HCT116 (cell line): ENCODE measurements at regions not wholly inside any gene's neighbourhood (a gene's known extent, or its start where the extent isn't known, plus 50 kb on each side); places are given as distances from the start of the nearest gene placed in this dataset.

ENCODE experiments used
- ATAC-seq: fragments of 200-7000 bp; cut with Tn5 transposase; 2 replicates; pipeline ENCODE4 v1.9.1; 2020; ENCODE audit warnings: mild to moderate bottlenecking, moderate library complexity
- BruUV-seq: library from RNA; stranded (reverse); fragments of 400-500 nt; replicated peaks from 2 replicates; lab custom pipeline; 2021; lab: Mats Ljungman, UMichigan
- CTCF ChIA-PET: fragments of 300-600 bp; sonication (Branson Sonifier 250); formaldehyde crosslinking; loops from one replicate; lab custom pipeline; 2021; ENCODE audit warnings: antibody characterized with exemption; lab: Charles Lee
- POLR2A ChIA-PET: fragments of 300-600, 350-600 bp; sonication (Branson Sonifier 250); formaldehyde crosslinking; loops from one replicate; lab custom pipeline; 2021; ENCODE audit warnings: antibody characterized with exemption; lab: Charles Lee
- RAD21 ChIA-PET, 2 experiments: fragments of 300-600 bp; sonication (Branson Sonifier 250); formaldehyde crosslinking; loops; one replicate each; lab custom pipeline; 2023; ENCODE audit warnings: low total read pairs in 2 of 2; ENCODE audit not compliant: uncharacterized antibody in 2 of 2, unreplicated experiment in 2 of 2, low non-redundant PET in 1 of 2; lab: Charles Lee
- DNase-seq: peaks from one replicate; pipeline ENCODE4 v3.0.0-alpha.2; 2010; ENCODE audit warnings: low read depth, low spot score
- H2AFZ ChIP-seq: fragments of 200-600 bp; shearing (Covaris generic), sonication (generic); 2 replicates; pipeline ENCODE4 v1.6.1; 2017; ENCODE audit warnings: low read depth, mixed run types, mixed read lengths, antibody characterized with exemption, low read length; ENCODE audit not compliant: poor library complexity, severe bottlenecking
- H3K27ac ChIP-seq: 2 replicates; pipeline ENCODE4 v1.5.1; 2012; ENCODE audit warnings: low read depth, low read length
- H3K27me3 ChIP-seq: fragments of 200-600 bp; sonication (generic); 2 replicates; pipeline ENCODE4 v1.6.1; 2016; ENCODE audit warnings: mixed run types, low read length, mixed read lengths; ENCODE audit not compliant: insufficient read depth
- H3K36me3 ChIP-seq, 2 experiments: fragments of 200-500 bp in 1 of 2; fragments of 200-600 bp in 1 of 2; sonication (Bioruptor generic) in 1 of 2; sonication (generic) in 1 of 2; 2 replicates each; pipeline versions ENCODE4 v1.5.1 to v1.6.1; 2014 to 2016; ENCODE audit warnings: low read length in 2 of 2, inconsistent platforms in 1 of 2, mixed read lengths in 1 of 2, mixed run types in 1 of 2; ENCODE audit not compliant: insufficient read depth in 2 of 2, control insufficient read depth in 1 of 2
- H3K4me1 ChIP-seq, 2 experiments: fragments of 200-600 bp in 1 of 2; sonication (generic) in 1 of 2; 2 replicates each; pipeline versions ENCODE4 v1.5.1 to v1.6.1; 2012 to 2017; ENCODE audit warnings: low read length in 2 of 2, inconsistent platforms in 1 of 2, mild to moderate bottlenecking in 1 of 2, mixed read lengths in 1 of 2, mixed run types in 1 of 2, moderate library complexity in 1 of 2; ENCODE audit not compliant: insufficient read depth in 2 of 2, control insufficient read depth in 1 of 2
- H3K4me2 ChIP-seq: fragments of 200-600 bp; sonication (generic); 2 replicates; pipeline ENCODE4 v1.6.1; 2017; ENCODE audit warnings: mixed run types, low read length, mixed read lengths
- H3K4me3 ChIP-seq, 2 experiments: fragments of 200-600 bp in 1 of 2; sonication (generic) in 1 of 2; replicated peaks in 1 of 2; 2 replicates each; pipeline ENCODE4 v1.5.1; 2011 to 2016; ENCODE audit warnings: low read length in 2 of 2, control low read depth in 1 of 2, low read depth in 1 of 2, mild to moderate bottlenecking in 1 of 2, mixed read lengths in 1 of 2, mixed run types in 1 of 2
- H3K79me2 ChIP-seq: fragments of 200-600 bp; sonication (generic); 2 replicates; pipeline ENCODE4 v1.6.1; 2017; ENCODE audit warnings: mild to moderate bottlenecking, mixed run types, low read length, moderate library complexity, mixed read lengths; ENCODE audit not compliant: insufficient read depth
- H3K9ac ChIP-seq: fragments of 200-600 bp; sonication (generic); 2 replicates; pipeline ENCODE4 v1.6.1; 2016; ENCODE audit warnings: low read length, mixed read lengths
- H3K9me2 ChIP-seq: fragments of 200-600 bp; sonication (generic), shearing (Covaris generic); 2 replicates; pipeline ENCODE4 v1.6.1; 2017; ENCODE audit warnings: mixed run types, mild to moderate bottlenecking, moderate library complexity; ENCODE audit not compliant: insufficient read depth
- H3K9me3 ChIP-seq, 2 experiments: fragments of 200-500 bp in 1 of 2; fragments of 200-600 bp in 1 of 2; sonication (Bioruptor generic) in 1 of 2; sonication (generic) in 1 of 2; 2 replicates each; pipeline ENCODE4 v1.6.1; 2014 to 2017; ENCODE audit warnings: low read length in 2 of 2, mixed read lengths in 2 of 2, inconsistent platforms in 1 of 2, low read depth in 1 of 2, mild to moderate bottlenecking in 1 of 2, mixed run types in 1 of 2, moderate library complexity in 1 of 2; ENCODE audit not compliant: control insufficient read depth in 1 of 2, insufficient read depth in 1 of 2
- H4K20me1 ChIP-seq: fragments of 200-600 bp; sonication (generic), shearing (Covaris generic); 2 replicates; pipeline ENCODE4 v1.6.1; 2017; ENCODE audit warnings: mixed run types, mild to moderate bottlenecking, moderate library complexity; ENCODE audit not compliant: insufficient read depth
- ATF3 ChIP-seq: IDR thresholded peaks from 2 replicates; pipeline ENCODE4 v1.6.1; 2012
- CTCF ChIP-seq, 3 experiments: fragments of 200-600 bp in 1 of 3; sonication (generic) in 1 of 3; IDR thresholded peaks in 2 of 3; conservative IDR thresholded peaks in 1 of 3; 2 replicates each; pipeline ENCODE4 v1.5.1; 2012 to 2017; ENCODE audit warnings: low read depth in 2 of 3, low read length in 2 of 3, antibody characterized with exemption in 1 of 3, borderline replicate concordance in 1 of 3, control low read depth in 1 of 3, mild to moderate bottlenecking in 1 of 3, mixed read lengths in 1 of 3, mixed run types in 1 of 3, moderate library complexity in 1 of 3; ENCODE audit not compliant: insufficient read depth in 1 of 3
- EGR1 ChIP-seq: IDR thresholded peaks from 2 replicates; pipeline ENCODE4 v1.6.1; 2012; ENCODE audit warnings: low read depth
- EZH2 ChIP-seq: fragments of 200-600 bp; sonication (generic); IDR thresholded peaks from 2 replicates; pipeline ENCODE4 v1.6.1; 2017; ENCODE audit warnings: antibody characterized with exemption, mixed run types
- FOSL1 ChIP-seq: IDR thresholded peaks from 2 replicates; pipeline ENCODE4 v1.6.1; 2012; ENCODE audit warnings: low read depth
- JUND ChIP-seq: IDR thresholded peaks from 2 replicates; pipeline ENCODE4 v1.6.1; 2012
- MAX ChIP-seq: IDR thresholded peaks from 2 replicates; pipeline ENCODE4 v1.6.1; 2012
- POLR2AphosphoS5 ChIP-seq: IDR thresholded peaks from 2 replicates; pipeline ENCODE4 v1.6.1; 2011; ENCODE audit warnings: mild to moderate bottlenecking, low read depth, low read length, moderate library complexity
- RAD21 ChIP-seq: IDR thresholded peaks from 2 replicates; pipeline ENCODE4 v1.6.1; 2012; ENCODE audit warnings: low read depth, mild to moderate bottlenecking
- REST ChIP-seq: IDR thresholded peaks from 2 replicates; pipeline ENCODE4 v1.6.1; 2012; ENCODE audit warnings: low read depth
- TCF7L2 ChIP-seq: IDR thresholded peaks from 2 replicates; pipeline ENCODE4 v1.7.0; 2011; ENCODE audit warnings: borderline replicate concordance, inconsistent platforms; ENCODE audit not compliant: insufficient read depth, insufficient read length; ENCODE audit errors: extremely low read depth
- YY1 ChIP-seq: IDR thresholded peaks from 2 replicates; pipeline ENCODE4 v1.6.1; 2011; ENCODE audit warnings: low read length, low read depth, moderate library complexity, mild to moderate bottlenecking; ENCODE audit not compliant: insufficient replicate concordance; ENCODE audit errors: extremely low read depth
- ZBTB33 ChIP-seq: IDR thresholded peaks from 2 replicates; pipeline ENCODE4 v1.6.1; 2011; ENCODE audit warnings: mild to moderate bottlenecking, low read length, moderate library complexity; ENCODE audit not compliant: insufficient replicate concordance; ENCODE audit errors: extremely low read depth
- ZFX ChIP-seq: fragments of 450-650 bp; IDR thresholded peaks from 2 replicates; pipeline ENCODE4 v1.6.1; 2017
- ZNF274 ChIP-seq: fragments of 200-500 bp; sonication (Bioruptor generic); IDR thresholded peaks from 2 replicates; pipeline ENCODE4 v1.6.1; 2014; ENCODE audit warnings: mild to moderate bottlenecking, low read depth, low read length, inconsistent platforms
- intact Hi-C: fragments of 100-400 bp; cut with micrococcal nuclease; formaldehyde crosslinking; loops from 2 replicates; pipeline ENCODE4 v1.10.0; 2022

- Histone ChIP-seq H3K9ac (no peak overlapping the region), H3K4me3 (no peak overlapping the region), H3K9me3 (no peaks in the 10 kb centered on the region), H3K27me3 (peaks cover 5% of the 10 kb centered on the region; the same call in 1 of the 2 replicates), H3K9me2 (no peaks in the 10 kb centered on the region), H3K4me1 (no peaks in the 10 kb centered on the region), H3K4me2 (no peak overlapping the region), H3K36me3 (no peaks in the 10 kb centered on the region), H3K79me2 (no peaks in the 10 kb centered on the region), H4K20me1 (no peaks in the 10 kb centered on the region), H2AFZ (no peak overlapping the region), H3K27ac (no peak overlapping the region)
- ChIA-PET POLR2A (no interaction called here), RAD21 (no interaction called here), CTCF (no interaction called here)
- ATAC-seq = no peak
- DNase-seq = no peak
- no TSS peak for BruUV-seq
- intact Hi-C loops = no loop called here
- no peak for TF ChIP-seq ZFX
- no peak for TF ChIP-seq ZBTB33
- TF ChIP-seq JUND = no peak
- TF ChIP-seq REST = no peak
- no peak for TF ChIP-seq EZH2
- no peak for TF ChIP-seq ZNF274
- TF ChIP-seq EGR1 = no peak
- TF ChIP-seq FOSL1 = no peak
- no peak for TF ChIP-seq POLR2AphosphoS5
- TF ChIP-seq MAX = no peak
- no peak for TF ChIP-seq YY1
- no peak for TF ChIP-seq CTCF (IDR thresholded peaks at IDR 0.05 in 2 of 3, conservative IDR thresholded peaks at IDR 0.05 in 1 of 3; ENCODE audit: borderline replicate concordance in 1 of 3, insufficient read depth in 1 of 3, low read depth in 2 of 3, low read length in 2 of 3)
- TF ChIP-seq TCF7L2 = no peak
- TF ChIP-seq RAD21 = no peak
- no peak for TF ChIP-seq ATF3
Measured at GRCh38 chr21:41598561-41599431, 90.8 kb upstream of the TMPRSS2 start.
